ENCODE measurements at regions not wholly inside any gene's neighbourhood (a gene's known extent, or its start where the extent isn't known, plus 50 kb on each side); places are given as distances from the start of the nearest gene placed in this dataset.

GRCh38 chr9:7461791-7462190 lies 337.8 kb downstream of the DMAC1 start:
- CTCF ChIA-PET, result no interaction called here
- DNase-seq (ENCODE audit: unreplicated experiment), result no peak
- Mint-ChIP-seq H3K27ac (ENCODE audit: low read depth, unreplicated experiment) (no peak overlapping the region), H3K4me3 (ENCODE audit: unreplicated experiment) (no peak overlapping the region), H3K4me1 (ENCODE audit: insufficient read depth, unreplicated experiment) (no peaks in the 10 kb centered on the region), H3K27me3 (ENCODE audit: insufficient read depth, unreplicated experiment) (peaks cover 18% of the 10 kb centered on the region), H3K9me3 (ENCODE audit: unreplicated experiment) (no peaks in the 10 kb centered on the region), H3K36me3 (ENCODE audit: insufficient read depth, unreplicated experiment) (no peaks in the 10 kb centered on the region)
- intact Hi-C loops (cut with micrococcal nuclease), result no loop called here
- TF ChIP-seq, protein P1, sequence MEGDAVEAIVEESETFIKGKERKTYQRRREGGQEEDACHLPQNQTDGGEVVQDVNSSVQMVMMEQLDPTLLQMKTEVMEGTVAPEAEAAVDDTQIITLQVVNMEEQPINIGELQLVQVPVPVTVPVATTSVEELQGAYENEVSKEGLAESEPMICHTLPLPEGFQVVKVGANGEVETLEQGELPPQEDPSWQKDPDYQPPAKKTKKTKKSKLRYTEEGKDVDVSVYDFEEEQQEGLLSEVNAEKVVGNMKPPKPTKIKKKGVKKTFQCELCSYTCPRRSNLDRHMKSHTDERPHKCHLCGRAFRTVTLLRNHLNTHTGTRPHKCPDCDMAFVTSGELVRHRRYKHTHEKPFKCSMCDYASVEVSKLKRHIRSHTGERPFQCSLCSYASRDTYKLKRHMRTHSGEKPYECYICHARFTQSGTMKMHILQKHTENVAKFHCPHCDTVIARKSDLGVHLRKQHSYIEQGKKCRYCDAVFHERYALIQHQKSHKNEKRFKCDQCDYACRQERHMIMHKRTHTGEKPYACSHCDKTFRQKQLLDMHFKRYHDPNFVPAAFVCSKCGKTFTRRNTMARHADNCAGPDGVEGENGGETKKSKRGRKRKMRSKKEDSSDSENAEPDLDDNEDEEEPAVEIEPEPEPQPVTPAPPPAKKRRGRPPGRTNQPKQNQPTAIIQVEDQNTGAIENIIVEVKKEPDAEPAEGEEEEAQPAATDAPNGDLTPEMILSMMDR (IDR thresholded peaks at IDR 0.05; ENCODE audit: unreplicated experiment), result no peak
- POLR2A ChIA-PET, result interaction anchor here (0.9 kb wide), 1 partner anchor 11 kb away, joined by 4 read pairs; no protein-coding TSS in a partner anchor
- BruUV-seq (replicated peaks), result no TSS peak

DNA sequence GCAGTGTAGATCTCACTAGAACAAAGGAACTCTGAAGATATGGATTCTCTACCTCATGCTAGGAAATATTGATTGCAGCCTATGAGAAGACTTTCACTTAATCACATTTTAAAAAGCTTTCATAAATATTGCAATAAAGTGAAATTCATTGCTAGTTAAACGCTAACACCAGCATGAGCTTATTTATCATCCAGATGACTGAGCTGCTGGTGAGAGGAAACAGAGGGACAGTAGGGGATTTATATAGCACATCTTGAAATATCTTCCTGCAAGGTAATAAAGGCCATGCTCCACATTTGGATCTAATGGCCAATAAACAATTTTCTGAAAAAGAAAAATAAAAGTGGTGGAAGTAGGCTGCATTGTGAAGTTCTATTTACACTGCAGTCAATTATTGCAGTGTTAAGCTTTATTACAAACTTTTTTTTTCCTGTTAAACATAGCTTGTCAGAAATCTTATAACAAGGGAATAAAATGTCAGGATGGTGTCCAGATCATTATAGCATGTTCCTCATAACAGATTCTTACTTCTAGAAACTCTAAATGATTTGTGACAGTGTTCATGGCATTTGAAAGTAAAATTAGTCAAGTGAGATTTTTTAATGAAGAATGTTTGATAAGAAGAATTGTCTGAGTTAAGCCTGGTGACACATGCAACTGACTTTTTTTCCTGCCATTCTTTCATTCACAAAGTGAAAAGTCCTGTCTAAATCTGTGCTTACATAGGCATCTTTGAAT lies 342.6 kb downstream of the DMAC1 start:
- ChIA-PET POLR2A (no interaction called here), CTCF (interaction anchor here (0.6 kb wide), 1 partner anchor 83 kb away, joined by 3 read pairs; no protein-coding TSS in a partner anchor)
- H3K27ac Mint-ChIP-seq (ENCODE audit: low read depth, unreplicated experiment), result no peak overlapping the region
- no peaks in the 10 kb centered on the region for H3K9me3 Mint-ChIP-seq (ENCODE audit: unreplicated experiment)
- TF ChIP-seq, protein P1 (IDR thresholded peaks at IDR 0.05; ENCODE audit: unreplicated experiment), result no peak
- no peaks in the 10 kb centered on the region for H3K27me3 Mint-ChIP-seq (ENCODE audit: insufficient read depth, unreplicated experiment)
- DNase-seq (ENCODE audit: unreplicated experiment), result no peak
- no TSS peak for BruUV-seq (replicated peaks)
- intact Hi-C loops (cut with micrococcal nuclease), result no loop called here
- H3K4me1 Mint-ChIP-seq (ENCODE audit: insufficient read depth, unreplicated experiment), result no peaks in the 10 kb centered on the region
- H3K36me3 Mint-ChIP-seq (ENCODE audit: insufficient read depth, unreplicated experiment), result no peaks in the 10 kb centered on the region
- H3K4me3 Mint-ChIP-seq (ENCODE audit: unreplicated experiment), result no peak overlapping the region

DNA sequence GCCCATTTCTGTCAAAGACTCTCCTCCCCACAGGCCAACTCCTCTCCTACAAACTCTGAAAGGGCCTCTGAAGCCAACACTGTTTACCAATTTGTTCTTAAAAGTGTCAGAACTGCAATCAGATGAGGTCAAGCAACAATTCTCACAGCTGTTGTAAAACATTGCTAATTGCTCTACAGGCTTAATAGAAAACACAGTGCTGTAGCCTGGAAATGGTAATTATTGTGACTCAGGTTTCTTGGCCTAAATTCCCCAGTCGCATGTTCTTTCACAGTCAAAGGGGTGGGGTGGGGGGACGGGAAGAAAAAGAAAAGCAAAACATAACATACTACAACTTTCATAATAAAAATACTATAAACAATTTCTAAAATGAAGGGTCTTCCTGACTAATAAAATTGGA lies 343.2 kb downstream of the DMAC1 start:
- intact Hi-C loops (cut with micrococcal nuclease), result no loop called here
- no peaks in the 10 kb centered on the region for H3K4me1 Mint-ChIP-seq (ENCODE audit: insufficient read depth, unreplicated experiment)
- ChIA-PET CTCF (interaction anchor here (0.6 kb wide), 1 partner anchor 83 kb away, joined by 3 read pairs; no protein-coding TSS in a partner anchor), POLR2A (no interaction called here)
- TF ChIP-seq, protein P1 (IDR thresholded peaks at IDR 0.05; ENCODE audit: unreplicated experiment), result no peak
- H3K36me3 Mint-ChIP-seq (ENCODE audit: insufficient read depth, unreplicated experiment), result no peaks in the 10 kb centered on the region
- H3K27me3 Mint-ChIP-seq (ENCODE audit: insufficient read depth, unreplicated experiment), result no peaks in the 10 kb centered on the region
- no peak overlapping the region for H3K4me3 Mint-ChIP-seq (ENCODE audit: unreplicated experiment)
- H3K27ac Mint-ChIP-seq (ENCODE audit: low read depth, unreplicated experiment), result no peak overlapping the region
- no peaks in the 10 kb centered on the region for H3K9me3 Mint-ChIP-seq (ENCODE audit: unreplicated experiment)
- no peak for DNase-seq (ENCODE audit: unreplicated experiment)
- BruUV-seq (replicated peaks), result no TSS peak

DNA sequence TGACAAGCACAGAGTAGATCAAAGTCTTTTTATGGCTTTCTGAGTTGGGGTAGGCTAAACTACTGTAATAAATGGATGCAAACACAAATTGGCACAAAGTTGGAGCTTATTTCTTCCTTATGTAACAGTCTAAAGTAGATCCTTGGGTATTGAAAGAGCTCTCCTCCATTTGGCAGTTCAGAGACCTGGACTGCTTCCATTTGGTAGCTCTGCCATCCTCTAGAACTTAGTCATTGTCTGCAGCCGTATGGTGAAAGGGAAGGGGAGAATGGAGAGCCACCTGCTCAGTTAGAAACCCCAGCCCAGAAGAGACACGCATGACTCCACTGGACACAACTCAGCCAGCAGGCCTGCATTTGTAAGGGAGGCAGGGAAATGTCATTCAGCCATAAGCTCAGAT lies 345.0 kb downstream of the DMAC1 start:
- Mint-ChIP-seq H3K9me3 (ENCODE audit: unreplicated experiment) (no peaks in the 10 kb centered on the region), H3K27ac (ENCODE audit: low read depth, unreplicated experiment) (no peak overlapping the region), H3K27me3 (ENCODE audit: insufficient read depth, unreplicated experiment) (no peaks in the 10 kb centered on the region), H3K36me3 (ENCODE audit: insufficient read depth, unreplicated experiment) (peaks cover 5% of the 10 kb centered on the region), H3K4me3 (ENCODE audit: unreplicated experiment) (no peak overlapping the region), H3K4me1 (ENCODE audit: insufficient read depth, unreplicated experiment) (no peaks in the 10 kb centered on the region)
- intact Hi-C loops (cut with micrococcal nuclease), result no loop called here
- POLR2A ChIA-PET, result no interaction called here
- BruUV-seq (replicated peaks), result no TSS peak
- TF ChIP-seq, protein P1 (IDR thresholded peaks at IDR 0.05; ENCODE audit: unreplicated experiment), result no peak
- DNase-seq (ENCODE audit: unreplicated experiment), result no peak
- CTCF ChIA-PET, result interaction anchor here (0.6 to 1.0 kb wide), 2 partner anchors 40 to 53 kb away, joined by 3 read pairs; no protein-coding TSS in a partner anchor
